SK-N-SH treated with all-trans-retinoic acid at 6 μM for 48 hours (cell line): ENCODE measurements at regions not wholly inside any gene's neighbourhood (a gene's known extent, or its start where the extent isn't known, plus 50 kb on each side); places are given as distances from the start of the nearest gene placed in this dataset.

Experiments used
- ATAC-seq: fragments of 200-7000 bp; cut with Tn5 transposase; 3 replicates; pipeline ENCODE4 v1.9.1; 2020; ENCODE audit warnings: mild to moderate bottlenecking, moderate library complexity
- ARNTL ChIP-seq: fragments of 450-650 bp; formaldehyde crosslinking; IDR thresholded peaks from 2 replicates; pipeline ENCODE4 v1.5.0; 2020; ENCODE audit warnings: low read depth, mild to moderate bottlenecking, moderate library complexity, borderline replicate concordance
- BACH2 ChIP-seq: fragments of 250-450 bp; sonication (Bioruptor Pico); IDR thresholded peaks from 2 replicates; pipeline ENCODE4 v1.9.0; 2021; ENCODE audit warnings: mild to moderate bottlenecking, borderline replicate concordance
- CREB5 ChIP-seq: fragments of 250-450 bp; sonication (Bioruptor Pico); IDR thresholded peaks from 2 replicates; pipeline ENCODE4 v1.5.1; 2020; ENCODE audit warnings: low read depth, mild to moderate bottlenecking, moderate library complexity
- CSDC2 ChIP-seq: fragments of 250-450 bp; sonication (Bioruptor Pico); IDR thresholded peaks from 2 replicates; pipeline ENCODE4 v1.5.0; 2020; ENCODE audit warnings: mild to moderate bottlenecking, moderate library complexity
- ESRRG ChIP-seq: fragments of 250-450 bp; sonication (Bioruptor Pico); IDR thresholded peaks from 2 replicates; pipeline ENCODE4 v1.6.1; 2021; ENCODE audit warnings: mild to moderate bottlenecking
- OSR1 ChIP-seq: fragments of 250-450 bp; sonication (Bioruptor Pico); IDR thresholded peaks from 2 replicates; pipeline ENCODE4 v1.8.0; 2022; ENCODE audit warnings: moderate library complexity, mild to moderate bottlenecking, inconsistent platforms
- PATZ1 ChIP-seq: fragments of 250-450 bp; sonication (Bioruptor Pico); IDR thresholded peaks from 2 replicates; pipeline ENCODE4 v1.8.0; 2020; ENCODE audit warnings: mild to moderate bottlenecking, moderate library complexity, borderline replicate concordance
- RARB ChIP-seq: fragments of 250-450 bp; sonication (Bioruptor Pico); IDR thresholded peaks from 2 replicates; pipeline ENCODE4 v1.8.0; 2021; ENCODE audit warnings: mild to moderate bottlenecking, moderate library complexity
- SNAI2 ChIP-seq: fragments of 250-450 bp; sonication (Bioruptor Pico); IDR thresholded peaks from 2 replicates; pipeline ENCODE4 v1.5.0; 2020; ENCODE audit warnings: mild to moderate bottlenecking, moderate library complexity
- TCF4 ChIP-seq: fragments of 250-450 bp; sonication (Bioruptor Pico); IDR thresholded peaks from 2 replicates; pipeline ENCODE4 v1.8.0; 2021; ENCODE audit warnings: mild to moderate bottlenecking, moderate library complexity, borderline replicate concordance
- TOX ChIP-seq: fragments of 250-450 bp; sonication (Bioruptor Pico); IDR thresholded peaks from 2 replicates; pipeline ENCODE4 v1.8.0; 2021; ENCODE audit warnings: mild to moderate bottlenecking, moderate library complexity, borderline replicate concordance
- ZC3H10 ChIP-seq: fragments of 250-450 bp; sonication (Bioruptor Pico); IDR thresholded peaks from 2 replicates; pipeline ENCODE4 v1.5.1; 2021; ENCODE audit warnings: mild to moderate bottlenecking, moderate library complexity
- ZFP3 ChIP-seq: fragments of 250-450 bp; sonication (Bioruptor Pico); IDR thresholded peaks from 2 replicates; pipeline ENCODE4 v1.5.0; 2020; ENCODE audit warnings: mild to moderate bottlenecking, moderate library complexity
- ZFP30 ChIP-seq: fragments of 450-650 bp; formaldehyde crosslinking; IDR thresholded peaks from 2 replicates; pipeline ENCODE4 v1.5.0; 2022; ENCODE audit warnings: mild to moderate bottlenecking, moderate library complexity
- ZNF565 ChIP-seq: fragments of 450-650 bp; formaldehyde crosslinking; conservative IDR thresholded peaks from 2 replicates; pipeline ENCODE4 v1.5.0; 2020; ENCODE audit warnings: low read depth, mild to moderate bottlenecking, moderate library complexity
- ZNF70 ChIP-seq: fragments of 450-650 bp; formaldehyde crosslinking; IDR thresholded peaks from 2 replicates; pipeline ENCODE4 v1.5.0; 2020; ENCODE audit warnings: mild to moderate bottlenecking, moderate library complexity
- ZNF8 ChIP-seq: fragments of 450-650 bp; formaldehyde crosslinking; IDR thresholded peaks from 2 replicates; pipeline ENCODE4 v1.5.0; 2020; ENCODE audit warnings: mild to moderate bottlenecking, moderate library complexity
- TF ChIP-seq, protein P1 (sequence below): fragments of 250-450 bp; sonication (Bioruptor Pico); IDR thresholded peaks from 2 replicates; pipeline ENCODE4 v1.8.0; 2021; ENCODE audit warnings: low read depth, mild to moderate bottlenecking, moderate library complexity, borderline replicate concordance
- TF ChIP-seq, protein P2 (sequence below): fragments of 250-450 bp; sonication (Bioruptor Pico); IDR thresholded peaks from 2 replicates; pipeline ENCODE4 v1.5.1; 2021; ENCODE audit warnings: mild to moderate bottlenecking, moderate library complexity
- TF ChIP-seq, protein P3 (sequence below): fragments of 250-450 bp; sonication (Bioruptor Pico); IDR thresholded peaks from 2 replicates; pipeline ENCODE4 v1.5.0; 2020; ENCODE audit warnings: mild to moderate bottlenecking, moderate library complexity

- ATAC-seq = no peak
- TF ChIP-seq, protein P1, sequence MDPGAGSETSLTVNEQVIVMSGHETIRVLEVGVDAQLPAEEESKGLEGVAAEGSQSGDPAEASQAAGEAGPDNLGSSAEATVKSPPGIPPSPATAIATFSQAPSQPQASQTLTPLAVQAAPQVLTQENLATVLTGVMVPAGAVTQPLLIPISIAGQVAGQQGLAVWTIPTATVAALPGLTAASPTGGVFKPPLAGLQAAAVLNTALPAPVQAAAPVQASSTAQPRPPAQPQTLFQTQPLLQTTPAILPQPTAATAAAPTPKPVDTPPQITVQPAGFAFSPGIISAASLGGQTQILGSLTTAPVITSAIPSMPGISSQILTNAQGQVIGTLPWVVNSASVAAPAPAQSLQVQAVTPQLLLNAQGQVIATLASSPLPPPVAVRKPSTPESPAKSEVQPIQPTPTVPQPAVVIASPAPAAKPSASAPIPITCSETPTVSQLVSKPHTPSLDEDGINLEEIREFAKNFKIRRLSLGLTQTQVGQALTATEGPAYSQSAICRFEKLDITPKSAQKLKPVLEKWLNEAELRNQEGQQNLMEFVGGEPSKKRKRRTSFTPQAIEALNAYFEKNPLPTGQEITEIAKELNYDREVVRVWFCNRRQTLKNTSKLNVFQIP (CRISPR knock-in tag) = no peak
- TF ChIP-seq PATZ1 (CRISPR knock-in tag) (no peak), BACH2 (CRISPR knock-in tag) (no peak), ZNF70 (CRISPR knock-in tag) (no peak), ARNTL (CRISPR knock-in tag) (no peak), CREB5 (no peak), ZNF565 (CRISPR knock-in tag) (no peak), ESRRG (CRISPR knock-in tag) (no peak), ZFP3 (no peak), ZC3H10 (no peak)
- TF ChIP-seq, protein P2, sequence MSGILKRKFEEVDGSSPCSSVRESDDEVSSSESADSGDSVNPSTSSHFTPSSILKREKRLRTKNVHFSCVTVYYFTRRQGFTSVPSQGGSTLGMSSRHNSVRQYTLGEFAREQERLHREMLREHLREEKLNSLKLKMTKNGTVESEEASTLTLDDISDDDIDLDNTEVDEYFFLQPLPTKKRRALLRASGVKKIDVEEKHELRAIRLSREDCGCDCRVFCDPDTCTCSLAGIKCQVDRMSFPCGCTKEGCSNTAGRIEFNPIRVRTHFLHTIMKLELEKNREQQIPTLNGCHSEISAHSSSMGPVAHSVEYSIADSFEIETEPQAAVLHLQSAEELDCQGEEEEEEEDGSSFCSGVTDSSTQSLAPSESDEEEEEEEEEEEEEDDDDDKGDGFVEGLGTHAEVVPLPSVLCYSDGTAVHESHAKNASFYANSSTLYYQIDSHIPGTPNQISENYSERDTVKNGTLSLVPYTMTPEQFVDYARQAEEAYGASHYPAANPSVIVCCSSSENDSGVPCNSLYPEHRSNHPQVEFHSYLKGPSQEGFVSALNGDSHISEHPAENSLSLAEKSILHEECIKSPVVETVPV (CRISPR knock-in tag) = no peak
- TF ChIP-seq, protein P3, sequence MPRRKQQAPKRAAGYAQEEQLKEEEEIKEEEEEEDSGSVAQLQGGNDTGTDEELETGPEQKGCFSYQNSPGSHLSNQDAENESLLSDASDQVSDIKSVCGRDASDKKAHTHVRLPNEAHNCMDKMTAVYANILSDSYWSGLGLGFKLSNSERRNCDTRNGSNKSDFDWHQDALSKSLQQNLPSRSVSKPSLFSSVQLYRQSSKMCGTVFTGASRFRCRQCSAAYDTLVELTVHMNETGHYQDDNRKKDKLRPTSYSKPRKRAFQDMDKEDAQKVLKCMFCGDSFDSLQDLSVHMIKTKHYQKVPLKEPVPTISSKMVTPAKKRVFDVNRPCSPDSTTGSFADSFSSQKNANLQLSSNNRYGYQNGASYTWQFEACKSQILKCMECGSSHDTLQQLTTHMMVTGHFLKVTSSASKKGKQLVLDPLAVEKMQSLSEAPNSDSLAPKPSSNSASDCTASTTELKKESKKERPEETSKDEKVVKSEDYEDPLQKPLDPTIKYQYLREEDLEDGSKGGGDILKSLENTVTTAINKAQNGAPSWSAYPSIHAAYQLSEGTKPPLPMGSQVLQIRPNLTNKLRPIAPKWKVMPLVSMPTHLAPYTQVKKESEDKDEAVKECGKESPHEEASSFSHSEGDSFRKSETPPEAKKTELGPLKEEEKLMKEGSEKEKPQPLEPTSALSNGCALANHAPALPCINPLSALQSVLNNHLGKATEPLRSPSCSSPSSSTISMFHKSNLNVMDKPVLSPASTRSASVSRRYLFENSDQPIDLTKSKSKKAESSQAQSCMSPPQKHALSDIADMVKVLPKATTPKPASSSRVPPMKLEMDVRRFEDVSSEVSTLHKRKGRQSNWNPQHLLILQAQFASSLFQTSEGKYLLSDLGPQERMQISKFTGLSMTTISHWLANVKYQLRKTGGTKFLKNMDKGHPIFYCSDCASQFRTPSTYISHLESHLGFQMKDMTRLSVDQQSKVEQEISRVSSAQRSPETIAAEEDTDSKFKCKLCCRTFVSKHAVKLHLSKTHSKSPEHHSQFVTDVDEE (CRISPR knock-in tag) = no peak
These were observed 157.8 kb upstream of the LINGO1 start for GRCh38 chr15:77790481-77790880.

- ATAC-seq = no peak
- TF ChIP-seq TCF4 (CRISPR knock-in tag) (no peak), CSDC2 (CRISPR knock-in tag) (no peak), ZFP30 (CRISPR knock-in tag) (no peak), ZC3H10 (no peak), TOX (CRISPR knock-in tag) (no peak), RARB (CRISPR knock-in tag) (no peak), ZNF8 (CRISPR knock-in tag) (no peak), OSR1 (CRISPR knock-in tag) (no peak), ESRRG (CRISPR knock-in tag) (no peak), SNAI2 (no peak), CREB5 (no peak)
- TF ChIP-seq, protein P3 (CRISPR knock-in tag) = no peak
These were observed 154.2 kb upstream of the LINGO1 start for GRCh38 chr15:77786956-77787355.
